H1 (cell line): ENCODE measurements at regions not wholly inside any gene's neighbourhood (a gene's known extent, or its start where the extent isn't known, plus 50 kb on each side); places are given as distances from the start of the nearest gene placed in this dataset.

ENCODE experiments used
- CTCF ChIP-seq, 3 experiments: IDR thresholded peaks; 1 replicate in 2 of 3; 2 replicates in 1 of 3; pipeline versions ENCODE4 v1.5.1 to v1.6.1; 2011; ENCODE audit warnings: low read length in 3 of 3, mild to moderate bottlenecking in 3 of 3, inconsistent platforms in 2 of 3, low read depth in 1 of 3, moderate library complexity in 1 of 3; ENCODE audit not compliant: insufficient read depth in 1 of 3; ENCODE audit errors: control extremely low read depth in 1 of 3
- EZH2 ChIP-seq: fragments of 200-600 bp; sonication (generic); IDR thresholded peaks from 2 replicates; pipeline ENCODE4 v1.7.1; 2012; ENCODE audit warnings: low read depth, mild to moderate bottlenecking, moderate library complexity, low read length, inconsistent platforms; ENCODE audit not compliant: severe bottlenecking
- FOSL1 ChIP-seq: IDR thresholded peaks from 2 replicates; pipeline ENCODE4 v1.6.1; 2011; ENCODE audit warnings: mild to moderate bottlenecking, low read depth, low read length, moderate library complexity; ENCODE audit not compliant: insufficient read depth
- JUN ChIP-seq: IDR thresholded peaks from 2 replicates; pipeline ENCODE4 v1.6.1; 2011; ENCODE audit warnings: low read depth, mild to moderate bottlenecking, improper control_type of control experiment, low read length
- JUND ChIP-seq: IDR thresholded peaks from 2 replicates; pipeline ENCODE4 v1.6.1; 2011; ENCODE audit warnings: mild to moderate bottlenecking, improper control_type of control experiment, low read length
- MAFK ChIP-seq: IDR thresholded peaks from 2 replicates; pipeline ENCODE4 v1.6.1; 2012; ENCODE audit warnings: low read depth, mild to moderate bottlenecking, improper control_type of control experiment, low read length
- MAX ChIP-seq: IDR thresholded peaks from 2 replicates; pipeline ENCODE4 v1.6.1; 2012; ENCODE audit warnings: inconsistent platforms
- POLR2A ChIP-seq, 2 experiments: IDR thresholded peaks; 1 replicate in 1 of 2; 2 replicates in 1 of 2; pipeline ENCODE4 v1.6.1; 2011; ENCODE audit warnings: low read depth in 2 of 2, low read length in 2 of 2, mild to moderate bottlenecking in 2 of 2; ENCODE audit errors: control extremely low read depth in 1 of 2
- POLR2AphosphoS5 ChIP-seq: IDR thresholded peaks from 2 replicates; pipeline ENCODE4 v1.6.1; 2011; ENCODE audit warnings: low read depth, low read length
- SP2 ChIP-seq: IDR thresholded peaks from 2 replicates; pipeline ENCODE4 v1.6.1; 2012; ENCODE audit warnings: mild to moderate bottlenecking, low read length, inconsistent platforms
- SUZ12 ChIP-seq: fragments of 200-600 bp; sonication (generic); IDR thresholded peaks from 2 replicates; pipeline ENCODE4 v1.6.1; 2012; ENCODE audit warnings: mild to moderate bottlenecking, inconsistent platforms, low read length, moderate library complexity, mixed read lengths
- TF ChIP-seq, protein P1 (sequence below): IDR thresholded peaks from 2 replicates; pipeline ENCODE4 v1.6.1; 2011; ENCODE audit warnings: low read length, improper control_type of control experiment
- TF ChIP-seq, protein P2 (sequence below): IDR thresholded peaks from 2 replicates; pipeline ENCODE4 v1.6.1; 2012; ENCODE audit warnings: low read length, inconsistent platforms

- no peak for TF ChIP-seq MAX
- TF ChIP-seq POLR2A (IDR thresholded peaks at IDR 0.05; ENCODE audit: control extremely low read depth in 1 of 2, low read depth in 2 of 2, low read length in 2 of 2), result no peak
- TF ChIP-seq POLR2AphosphoS5, result no peak
- no peak for TF ChIP-seq CTCF (IDR thresholded peaks at IDR 0.05; ENCODE audit: control extremely low read depth in 1 of 3, insufficient read depth in 1 of 3, low read depth in 1 of 3, low read length in 3 of 3)
- TF ChIP-seq, protein P1, sequence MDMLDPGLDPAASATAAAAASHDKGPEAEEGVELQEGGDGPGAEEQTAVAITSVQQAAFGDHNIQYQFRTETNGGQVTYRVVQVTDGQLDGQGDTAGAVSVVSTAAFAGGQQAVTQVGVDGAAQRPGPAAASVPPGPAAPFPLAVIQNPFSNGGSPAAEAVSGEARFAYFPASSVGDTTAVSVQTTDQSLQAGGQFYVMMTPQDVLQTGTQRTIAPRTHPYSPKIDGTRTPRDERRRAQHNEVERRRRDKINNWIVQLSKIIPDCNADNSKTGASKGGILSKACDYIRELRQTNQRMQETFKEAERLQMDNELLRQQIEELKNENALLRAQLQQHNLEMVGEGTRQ, result no peak
- TF ChIP-seq, protein P2, sequence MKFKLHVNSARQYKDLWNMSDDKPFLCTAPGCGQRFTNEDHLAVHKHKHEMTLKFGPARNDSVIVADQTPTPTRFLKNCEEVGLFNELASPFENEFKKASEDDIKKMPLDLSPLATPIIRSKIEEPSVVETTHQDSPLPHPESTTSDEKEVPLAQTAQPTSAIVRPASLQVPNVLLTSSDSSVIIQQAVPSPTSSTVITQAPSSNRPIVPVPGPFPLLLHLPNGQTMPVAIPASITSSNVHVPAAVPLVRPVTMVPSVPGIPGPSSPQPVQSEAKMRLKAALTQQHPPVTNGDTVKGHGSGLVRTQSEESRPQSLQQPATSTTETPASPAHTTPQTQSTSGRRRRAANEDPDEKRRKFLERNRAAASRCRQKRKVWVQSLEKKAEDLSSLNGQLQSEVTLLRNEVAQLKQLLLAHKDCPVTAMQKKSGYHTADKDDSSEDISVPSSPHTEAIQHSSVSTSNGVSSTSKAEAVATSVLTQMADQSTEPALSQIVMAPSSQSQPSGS, result no peak
- TF ChIP-seq EZH2, result no peak
- TF ChIP-seq SUZ12, result no peak
- TF ChIP-seq SP2, result no peak
- TF ChIP-seq MAFK, result no peak
- TF ChIP-seq JUN, result no peak
- TF ChIP-seq JUND, result no peak
- TF ChIP-seq FOSL1, result no peak
Observed at GRCh38 chr22:47818496-47818895, 1056.0 kb downstream of the TBC1D22A start.
